HS-27A (cell line): ENCODE measurements at regions not wholly inside any gene's neighbourhood (a gene's known extent, or its start where the extent isn't known, plus 50 kb on each side); places are given as distances from the start of the nearest gene placed in this dataset.
A peak's percentile ranks its signal among the peaks of the same experiment; 100 is the strongest.

Experiments used
- DNase-seq: peaks from one replicate; pipeline ENCODE4 v3.0.0-alpha.2; 2012; ENCODE audit warnings: low read depth, missing footprints

DNA sequence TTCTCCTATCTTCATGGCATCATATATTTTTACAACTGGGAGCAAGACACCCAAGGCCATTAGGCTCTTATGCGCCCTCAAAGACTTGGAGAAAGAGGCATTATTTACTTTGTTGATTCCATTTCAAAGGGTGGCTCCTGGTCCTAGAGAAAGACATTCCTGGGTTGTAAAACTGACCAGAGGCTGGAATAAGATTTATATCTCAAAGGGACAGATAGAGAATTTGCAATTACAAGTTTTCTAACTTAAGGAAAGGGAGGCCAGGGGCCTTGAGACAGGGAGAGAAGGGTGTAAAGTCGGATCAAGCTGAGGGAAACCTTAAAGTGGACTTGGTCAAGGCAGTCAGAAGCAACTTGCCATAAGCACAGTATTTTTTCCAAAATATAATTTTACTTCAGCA is 1086.0 kb downstream of the SORCS3 start:
- DNase-seq: no peak

DNA sequence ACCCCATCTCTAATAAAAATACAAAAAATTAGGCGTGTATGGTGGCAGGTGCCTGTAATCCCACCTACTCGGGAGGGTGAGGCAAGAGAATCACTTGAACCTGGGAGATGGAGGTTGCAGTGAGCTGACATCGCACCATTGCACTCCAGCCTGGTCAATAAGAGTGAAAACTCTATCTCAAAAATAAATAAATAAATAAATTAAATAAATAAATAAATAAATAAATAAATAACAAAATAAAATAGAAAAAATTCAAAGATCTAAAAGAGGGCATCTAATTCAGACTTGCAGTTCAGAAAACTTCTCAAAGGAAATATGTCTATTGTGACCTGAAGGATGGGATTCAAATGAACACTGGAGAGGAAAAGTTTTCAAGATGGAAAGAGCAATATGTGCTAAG is 1085.1 kb downstream of the SORCS3 start:
- no peak for DNase-seq

DNA sequence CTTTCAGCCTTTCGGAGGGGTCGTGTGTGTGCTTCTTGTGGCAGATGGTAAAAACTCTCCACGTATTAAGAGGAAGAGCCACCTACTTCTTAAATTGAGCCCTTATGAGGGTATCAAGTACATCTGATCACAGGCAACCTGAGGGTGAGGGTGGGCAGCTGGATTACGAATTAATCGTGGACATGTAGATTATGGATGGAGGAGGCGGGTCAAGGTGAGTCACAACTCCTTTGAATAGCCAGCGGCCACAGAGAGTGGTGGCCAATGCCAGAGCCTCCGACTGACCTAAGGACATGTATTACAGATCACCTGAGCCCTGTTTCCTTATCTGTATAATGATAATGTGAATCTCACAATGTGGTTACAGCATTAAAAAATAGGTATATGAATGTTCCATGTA is 1083.9 kb downstream of the SORCS3 start:
- DNase-seq: no peak

DNA sequence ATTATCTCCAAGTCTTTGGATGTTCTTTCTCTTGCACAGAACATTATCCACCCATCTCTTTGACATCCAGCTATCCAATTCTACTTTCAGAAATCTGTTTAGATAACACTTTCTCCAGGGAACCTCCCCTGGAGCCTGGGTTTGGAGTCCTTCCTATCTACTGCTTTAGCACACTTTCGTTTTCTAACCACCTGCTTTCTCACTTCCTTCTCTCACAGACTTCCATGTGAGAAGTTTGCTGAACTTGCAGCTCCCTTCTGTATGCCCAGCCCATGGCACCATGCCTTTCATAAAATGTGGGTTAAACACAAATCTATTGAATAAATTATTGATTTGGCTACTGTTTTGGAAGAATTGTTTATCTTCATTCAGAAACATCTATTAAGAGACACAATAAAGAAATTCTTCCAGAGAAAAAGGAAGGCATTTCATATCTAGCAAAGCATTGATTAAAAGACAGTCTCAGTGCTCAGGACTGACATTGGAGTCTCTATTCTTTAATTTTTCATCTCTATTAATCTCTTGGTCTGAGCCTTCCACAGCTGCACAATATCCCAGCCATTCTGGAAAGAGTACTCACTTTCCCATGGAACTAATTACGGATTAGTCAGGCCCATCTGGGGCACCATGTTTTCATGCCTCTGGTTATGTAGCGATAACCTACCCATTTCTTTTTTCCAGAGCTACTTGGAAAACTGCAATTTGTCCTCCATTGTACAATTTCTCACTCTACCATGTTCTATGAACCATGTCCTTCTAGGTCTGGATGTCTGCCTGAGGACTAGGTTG is 1077.3 kb downstream of the SORCS3 start:
- DNase-seq: no peak

DNA sequence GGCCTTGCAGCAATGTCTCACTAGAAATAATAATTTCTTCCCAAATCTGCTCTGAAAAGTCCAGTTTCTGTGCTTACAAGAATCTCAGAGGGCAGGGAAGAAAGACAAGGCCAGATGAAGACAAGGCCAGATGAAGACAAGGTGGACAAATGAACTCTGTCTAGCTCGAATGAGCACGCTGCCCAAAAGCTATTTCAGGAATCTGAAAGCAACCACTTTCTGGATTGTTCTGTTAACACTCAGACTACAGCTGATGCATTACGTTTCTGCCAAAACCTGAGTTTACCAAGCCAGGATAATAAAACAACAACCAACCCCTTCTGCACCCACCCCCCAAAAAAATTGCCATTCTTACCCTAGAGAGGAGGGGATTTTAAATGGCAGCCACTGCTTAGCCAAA is 1073.6 kb downstream of the SORCS3 start:
- no peak for DNase-seq

DNA sequence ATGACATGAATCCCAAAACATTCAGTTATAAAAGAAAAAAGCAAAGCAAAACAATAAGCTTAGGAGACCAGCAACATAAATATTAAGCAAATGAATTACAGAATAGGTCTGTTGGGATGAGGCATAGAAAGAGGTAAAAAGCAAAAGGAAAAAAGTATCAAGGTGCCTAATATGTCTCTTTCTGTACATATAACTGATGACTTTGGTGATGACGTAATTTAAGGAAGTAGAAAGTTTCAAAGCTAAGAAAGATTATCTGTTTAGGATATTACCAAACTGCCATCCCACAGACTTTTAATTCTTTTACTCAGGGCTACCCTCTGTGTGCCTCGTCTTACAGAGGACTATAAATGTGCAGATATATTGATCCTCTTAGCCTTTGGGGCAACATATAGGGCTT is 1066.5 kb downstream of the SORCS3 start:
- DNase-seq: no peak

DNA sequence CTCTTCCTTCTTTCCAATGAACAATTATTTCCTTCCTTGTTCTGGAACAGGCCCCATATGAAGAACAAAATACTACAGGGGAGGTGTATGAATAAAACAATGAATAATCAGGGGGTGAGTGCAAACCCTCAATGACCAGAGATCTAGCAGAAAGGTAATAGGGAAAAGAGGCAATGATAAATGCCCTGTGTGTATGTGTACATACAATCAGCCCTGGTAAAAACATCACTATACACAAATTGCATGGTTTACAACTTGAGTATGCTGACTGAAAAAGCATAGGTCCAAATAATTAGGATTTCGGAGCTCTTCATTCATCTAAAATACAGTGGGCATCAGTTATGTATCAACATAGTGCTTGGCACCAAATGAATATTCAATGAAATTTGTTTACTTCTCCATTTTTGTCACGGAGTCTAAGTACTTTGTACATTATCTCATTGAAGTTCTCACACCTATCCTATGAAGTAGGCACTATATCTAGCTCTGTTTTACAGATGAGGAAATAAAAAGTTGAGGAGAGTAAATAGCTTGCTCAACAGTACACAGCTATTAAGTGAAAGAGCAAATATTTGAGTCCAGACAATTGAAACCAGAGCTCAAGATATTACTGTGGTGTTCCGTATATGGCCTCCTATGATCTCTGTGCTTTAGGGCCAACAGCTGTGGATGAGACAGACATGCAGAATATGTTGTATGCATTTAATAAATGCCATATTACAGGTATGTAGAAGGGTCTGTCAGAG is 1065.4 kb downstream of the SORCS3 start:
- no peak for DNase-seq

DNA sequence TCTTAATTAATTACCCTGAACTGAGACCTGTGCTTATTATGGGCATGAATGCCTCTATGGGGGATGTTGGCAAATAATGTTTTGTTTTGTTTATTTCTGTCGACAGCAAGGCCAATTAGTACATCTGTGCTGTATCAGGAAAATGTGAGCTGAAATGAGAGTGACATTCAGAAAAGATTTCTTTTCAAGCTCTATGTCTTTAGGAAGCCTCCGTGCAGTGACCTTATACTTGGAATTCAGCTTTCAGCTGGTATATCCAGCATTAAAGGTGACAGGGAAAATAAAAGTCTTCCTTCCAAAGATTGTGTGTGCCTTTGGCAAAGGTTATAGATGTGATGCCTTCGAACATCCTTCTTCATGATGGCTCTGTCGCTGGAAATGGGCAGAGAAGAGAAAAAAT is 1061.1 kb downstream of the SORCS3 start:
- DNase-seq: no peak

DNA sequence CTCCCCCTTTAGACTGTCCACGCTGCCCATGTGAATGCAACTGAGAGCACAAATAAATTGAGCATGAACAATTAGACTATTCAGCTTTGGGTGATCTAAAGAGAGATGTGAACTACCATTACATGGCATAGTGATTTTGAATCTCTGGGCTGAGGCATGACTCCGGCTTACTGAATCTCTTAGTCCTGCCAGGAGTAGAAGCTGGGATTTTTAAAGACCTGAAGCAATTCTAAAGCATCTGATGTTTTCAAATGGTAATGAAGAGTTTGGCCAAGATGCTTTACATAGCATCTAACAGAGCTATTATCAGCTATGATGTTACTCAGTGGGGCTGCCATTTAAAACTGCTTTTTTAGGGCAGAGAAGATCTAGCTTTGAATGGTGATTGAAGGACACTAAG is 1059.1 kb downstream of the SORCS3 start:
- no peak for DNase-seq

DNA sequence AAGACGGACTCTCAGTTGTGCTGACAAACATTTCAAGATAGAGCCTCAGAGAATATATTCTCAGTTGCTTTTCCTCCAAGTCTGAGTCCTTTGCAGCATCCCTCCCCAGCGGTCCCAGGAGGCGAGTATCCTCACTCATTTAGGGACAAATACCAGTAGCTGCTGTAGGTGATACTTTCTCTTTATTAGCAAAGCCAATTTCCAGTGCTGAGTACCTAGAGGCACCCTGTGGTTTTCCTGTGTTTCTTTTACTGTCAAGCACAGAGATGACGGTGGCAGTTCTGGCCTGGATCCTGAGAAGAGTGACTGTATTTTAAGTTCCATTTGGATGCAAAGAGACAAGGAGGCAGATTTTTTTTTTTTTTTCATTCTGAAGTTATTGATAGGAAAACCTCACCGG is 1058.4 kb downstream of the SORCS3 start:
- DNase-seq: no peak

DNA sequence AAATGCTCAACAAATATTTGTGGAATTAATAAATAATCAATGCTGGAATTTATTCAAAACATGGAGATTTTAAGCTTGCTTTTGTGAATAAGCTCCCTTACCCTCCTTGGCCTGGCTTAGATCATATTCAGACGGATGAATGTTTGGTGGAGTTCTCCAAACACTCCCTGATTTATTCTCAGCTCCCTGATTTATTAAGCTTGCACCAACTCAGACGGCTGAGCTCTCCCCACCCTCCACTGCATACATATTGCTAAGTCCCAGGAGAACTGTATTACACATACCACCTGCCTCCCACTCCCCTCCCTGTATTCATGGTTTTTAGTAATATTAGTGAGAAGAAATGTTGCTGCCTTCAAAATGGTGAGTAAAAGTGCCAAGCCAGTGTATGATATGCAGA is 1057.5 kb downstream of the SORCS3 start:
- no peak for DNase-seq

DNA sequence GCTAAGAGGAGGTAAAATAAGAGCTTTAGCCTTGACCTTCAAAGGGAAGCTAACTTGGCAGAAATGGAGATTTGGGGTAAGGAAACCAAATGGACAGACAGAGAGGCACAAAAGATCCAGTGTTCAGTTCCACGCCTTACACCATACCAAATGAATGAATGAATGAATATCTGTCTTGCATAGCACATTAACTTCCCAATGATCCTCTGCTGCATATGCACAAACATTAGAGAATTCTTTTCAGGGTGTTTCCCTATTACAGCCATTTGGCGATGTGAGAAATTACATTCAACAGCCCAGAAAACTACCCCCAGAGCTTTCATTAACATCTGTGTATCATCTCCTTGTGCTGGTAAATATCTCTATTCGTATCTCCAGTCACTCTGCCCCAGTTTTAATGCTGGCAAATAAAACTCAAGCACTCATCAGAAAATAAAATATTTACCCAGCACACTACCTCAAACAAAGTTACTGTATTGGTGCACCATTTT is 1056.2 kb downstream of the SORCS3 start:
- no peak for DNase-seq

DNA sequence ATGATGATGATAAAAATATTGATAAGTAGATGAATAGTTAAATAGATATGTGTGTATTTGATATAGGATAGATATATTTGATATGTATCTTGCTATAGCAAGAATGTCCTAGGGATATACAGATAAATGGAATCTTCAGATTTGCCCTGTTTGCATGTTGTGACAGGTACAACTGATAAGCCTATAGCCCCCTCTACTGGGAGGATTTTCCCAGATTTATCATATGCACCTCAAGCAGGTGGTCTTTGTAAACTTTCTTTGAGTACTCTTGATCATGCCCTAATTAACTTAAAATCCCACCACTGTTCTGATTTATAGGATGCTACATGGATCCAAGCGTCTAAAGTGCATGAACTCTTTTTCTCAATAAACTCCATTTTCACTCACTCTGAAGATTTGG is 1050.7 kb downstream of the SORCS3 start:
- peak; percentile 9 for DNase-seq

DNA sequence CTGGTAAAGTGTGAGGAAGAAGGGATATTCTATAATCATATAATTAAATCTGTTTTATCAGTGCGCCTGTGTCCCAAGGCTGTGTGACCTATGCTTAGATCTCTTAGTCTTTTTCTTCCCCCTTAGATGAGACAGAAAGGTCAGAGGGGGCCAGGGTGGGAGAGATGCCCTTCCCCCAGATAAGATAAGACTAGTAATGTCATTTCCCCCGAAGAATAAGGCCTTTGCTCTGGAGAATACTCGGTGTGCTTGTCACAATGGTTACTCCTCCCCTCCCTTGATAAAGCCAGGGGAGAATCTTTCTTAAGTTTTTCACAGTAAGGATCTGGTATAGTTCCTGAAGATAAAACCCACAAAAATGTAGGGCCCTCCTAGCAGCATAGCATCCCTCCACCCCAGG is 1041.8 kb downstream of the SORCS3 start:
- no peak for DNase-seq

DNA sequence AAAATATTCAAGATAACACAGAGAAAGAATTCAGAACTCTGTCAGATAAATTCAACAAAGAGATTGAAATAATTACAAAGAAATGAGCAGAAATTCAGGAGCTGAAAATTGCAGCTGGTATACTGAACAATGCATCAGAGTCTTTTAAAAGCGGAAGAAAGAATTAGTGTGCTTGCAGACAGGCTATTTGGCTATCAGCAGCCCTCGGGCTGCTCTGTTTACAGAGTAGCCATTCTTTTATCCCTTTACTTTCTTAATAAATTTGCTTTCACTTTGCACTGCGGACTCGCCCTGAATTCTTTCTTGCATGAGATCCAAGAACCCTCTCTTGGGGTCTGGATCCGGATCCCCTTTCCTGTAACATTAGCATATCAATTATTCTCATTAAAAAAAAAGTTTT is 1040.0 kb downstream of the SORCS3 start:
- DNase-seq: no peak

DNA sequence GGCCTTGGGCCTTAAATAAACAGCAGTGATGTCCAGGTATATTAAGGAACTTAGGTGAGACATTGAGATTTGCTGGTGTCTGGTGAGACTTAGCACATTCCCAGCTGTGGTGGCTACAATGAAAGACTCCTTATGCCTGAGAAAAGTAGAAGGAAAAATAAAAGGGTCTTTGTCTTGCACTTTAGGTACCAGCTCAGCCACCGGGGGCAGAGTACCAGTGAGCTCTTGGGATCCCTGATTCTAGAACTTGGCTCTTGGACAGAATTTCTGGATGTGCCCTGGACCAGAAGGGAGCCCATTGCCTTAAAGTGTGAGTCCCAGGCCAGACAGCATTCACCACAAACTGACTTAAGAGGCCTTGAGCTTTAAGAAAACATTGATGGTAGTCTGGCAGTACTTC is 1038.7 kb downstream of the SORCS3 start:
- no peak for DNase-seq

DNA sequence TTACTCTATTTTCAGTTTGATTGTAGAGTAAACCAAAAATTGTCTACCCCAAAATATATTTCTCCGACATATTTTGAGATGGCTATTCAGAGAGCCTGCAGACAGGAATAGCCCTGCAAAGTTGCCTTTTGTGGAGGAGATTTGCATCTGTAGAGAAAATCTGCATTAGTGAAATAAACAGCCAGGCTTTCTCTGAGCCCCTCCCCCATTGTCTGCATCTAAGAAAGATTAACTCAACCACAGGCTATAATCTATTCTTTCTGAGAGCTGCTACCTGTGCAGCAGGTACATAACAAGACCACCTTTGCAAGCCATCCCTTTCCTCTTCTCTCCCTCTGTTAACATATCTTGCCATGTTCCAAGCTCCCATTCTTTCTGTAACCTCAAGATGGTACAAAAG is 1034.2 kb downstream of the SORCS3 start:
- no peak for DNase-seq

DNA sequence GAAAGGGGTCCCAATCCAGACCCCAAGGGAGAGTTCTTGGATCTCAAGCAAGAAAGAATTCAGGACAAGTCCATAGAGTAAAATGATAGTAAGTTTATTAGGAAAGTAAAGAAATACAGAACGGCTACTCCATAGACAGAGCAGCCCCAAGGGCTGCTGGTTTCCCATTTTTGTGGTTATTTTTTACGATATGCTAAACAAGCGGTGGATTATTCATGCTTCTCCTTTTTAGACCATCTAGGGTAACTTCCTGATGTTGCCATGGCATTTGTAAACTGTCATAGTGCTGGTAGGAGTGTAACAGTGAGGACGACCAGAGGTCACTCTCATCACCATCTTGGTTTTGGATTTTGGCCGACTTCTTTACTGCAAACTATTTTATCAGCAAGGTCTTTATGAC is 1033.4 kb downstream of the SORCS3 start:
- no peak for DNase-seq

DNA sequence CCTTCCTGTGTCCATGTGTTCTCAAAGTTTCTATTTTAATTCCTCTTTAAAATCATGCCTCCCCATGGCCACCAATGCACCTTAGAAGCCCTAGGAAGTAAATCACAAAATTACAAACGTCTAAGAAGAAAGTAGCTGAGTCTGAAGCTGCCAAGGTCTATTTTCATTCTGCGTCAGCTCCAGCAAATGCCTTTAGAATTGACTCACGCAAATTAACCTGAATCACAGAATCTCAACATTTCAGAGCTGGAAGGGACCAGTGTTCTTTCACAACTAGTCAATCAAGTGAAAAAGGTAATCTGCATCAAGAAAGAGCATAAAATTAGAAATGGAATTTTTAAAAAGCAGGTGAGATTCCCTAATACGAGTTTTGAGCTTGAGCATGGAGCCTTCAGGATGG is 1017.6 kb downstream of the SORCS3 start:
- no peak for DNase-seq

DNA sequence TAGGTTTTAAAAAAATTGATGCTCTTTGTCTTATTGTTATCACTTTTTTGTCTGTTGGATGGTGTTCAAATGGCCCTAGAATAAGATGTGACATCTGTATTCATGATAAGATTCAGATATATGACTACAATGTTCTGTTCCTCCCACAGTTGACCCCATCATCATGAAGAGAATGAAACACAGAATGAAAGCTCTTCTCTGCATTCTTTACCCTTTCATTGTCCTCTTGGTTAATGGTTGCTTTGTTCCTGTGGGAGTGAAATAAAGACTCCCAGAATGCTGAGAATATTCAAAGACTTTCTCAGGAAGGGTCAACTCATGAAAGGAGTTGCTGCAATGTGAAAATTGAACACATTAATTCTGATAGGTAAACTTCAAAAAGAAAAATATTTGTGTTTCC is 1015.8 kb downstream of the SORCS3 start:
- no peak for DNase-seq

DNA sequence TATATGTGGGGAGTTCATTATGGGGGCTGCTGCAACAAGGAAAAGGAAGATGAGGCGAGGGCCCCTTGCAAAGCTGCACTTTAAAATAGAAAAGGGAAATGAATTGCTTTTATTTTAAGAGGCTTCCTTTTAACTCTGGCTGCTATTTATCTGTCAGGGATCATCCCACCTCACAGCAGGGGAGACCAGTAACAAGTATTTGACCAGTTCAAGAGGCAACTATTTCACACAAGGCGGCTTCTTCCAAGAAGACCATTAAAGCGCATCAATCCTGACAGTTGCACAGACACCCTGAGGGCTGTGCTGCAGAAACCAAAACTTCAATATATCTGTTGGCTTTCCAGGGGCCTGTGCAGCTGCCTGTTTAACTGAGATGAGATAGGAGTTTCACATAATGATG is 1009.2 kb downstream of the SORCS3 start:
- DNase-seq: no peak

DNA sequence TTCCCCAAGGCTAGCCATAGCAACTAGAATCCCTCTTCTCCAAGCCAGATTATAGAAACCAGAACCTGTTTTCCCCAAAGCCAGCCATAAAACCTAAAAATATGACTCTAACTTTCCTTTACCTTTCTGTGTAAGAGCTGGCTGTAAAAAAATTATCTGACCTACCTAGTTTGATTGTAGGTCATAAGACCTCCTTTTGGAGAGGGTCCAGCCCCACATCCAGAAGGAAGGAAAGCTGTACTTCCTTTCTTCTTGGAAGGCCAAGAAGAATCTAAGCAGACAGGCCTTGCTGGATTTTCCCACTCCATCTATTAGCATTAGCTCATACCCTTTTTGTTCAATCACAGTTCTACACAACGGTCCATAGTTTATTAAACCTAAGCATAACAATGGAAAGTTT is 1006.3 kb downstream of the SORCS3 start:
- DNase-seq: no peak

DNA sequence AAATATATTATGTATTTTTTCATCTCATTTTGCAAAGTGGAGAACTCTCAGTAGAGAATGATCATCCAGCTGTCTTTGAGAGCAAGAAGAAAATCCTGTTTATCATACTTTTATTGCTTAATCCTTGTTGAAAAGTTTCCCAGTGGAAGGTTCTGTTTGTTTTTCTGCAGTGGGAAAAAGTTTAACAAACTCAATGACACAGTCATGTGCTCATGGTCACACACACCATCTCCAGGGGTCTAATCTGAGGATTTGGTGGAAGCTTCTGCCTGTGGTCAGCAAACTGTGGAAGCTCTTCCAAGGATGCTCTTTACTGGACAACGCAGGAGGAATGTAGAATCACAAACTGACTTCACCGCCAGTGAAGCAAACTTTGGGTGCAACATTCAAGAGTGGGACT is 1003.9 kb downstream of the SORCS3 start:
- no peak for DNase-seq

DNA sequence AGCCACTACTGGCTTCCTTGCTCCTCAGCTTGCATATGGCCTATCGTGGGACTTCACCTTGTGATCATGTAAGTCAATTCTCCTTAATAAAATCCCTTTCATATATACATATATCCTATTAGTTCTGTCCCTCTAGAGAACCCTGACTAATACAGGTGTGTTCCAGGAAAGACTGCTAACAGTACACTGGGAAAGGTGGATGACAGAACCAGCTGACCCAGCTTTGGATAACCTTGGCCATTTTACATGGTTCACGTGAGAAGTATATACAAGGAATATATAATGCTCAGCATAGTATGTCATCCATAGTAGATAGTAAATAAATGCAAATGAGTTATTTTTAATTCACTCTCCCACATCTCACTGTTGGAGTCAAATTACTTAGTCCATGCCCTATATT is 1003.5 kb downstream of the SORCS3 start:
- no peak for DNase-seq
